Panc1 (cell line): ENCODE measurements at regions not wholly inside any gene's neighbourhood (a gene's known extent, or its start where the extent isn't known, plus 50 kb on each side); places are given as distances from the start of the nearest gene placed in this dataset.

Experiments
- ATAC-seq: fragments of 200-7000 bp; cut with Tn5 transposase; 2 replicates; pipeline ENCODE4 v1.9.1; 2020; ENCODE audit warnings: mild to moderate bottlenecking, moderate library complexity
- BruUV-seq: library from RNA; stranded (reverse); fragments of 400-500 nt; replicated peaks from 2 replicates; lab custom pipeline; 2021; lab: Mats Ljungman, UMichigan
- CTCF ChIA-PET: fragments of 300-600 bp; sonication (Branson Sonifier 250); formaldehyde crosslinking; loops from one replicate; lab custom pipeline; 2022; ENCODE audit warnings: antibody characterized with exemption; lab: Charles Lee
- POLR2A ChIA-PET: fragments of 300-600 bp; sonication (Branson Sonifier 250); formaldehyde crosslinking; loops from one replicate; lab custom pipeline; 2022; ENCODE audit warnings: antibody characterized with exemption; lab: Charles Lee
- DNase-seq: peaks from one replicate; pipeline ENCODE4 v3.0.0-alpha.2; 2010; ENCODE audit warnings: low read depth, low spot score
- H3K27ac ChIP-seq: 2 replicates; pipeline ENCODE4 v1.5.1; 2011; ENCODE audit warnings: mild to moderate bottlenecking, low read length, inconsistent platforms
- H3K27me3 ChIP-seq: fragments of 200-500 bp; sonication (Bioruptor generic); 2 replicates; pipeline ENCODE4 v1.6.0; 2014; ENCODE audit warnings: low read length, inconsistent platforms; ENCODE audit not compliant: control insufficient read depth, insufficient read depth
- H3K36me3 ChIP-seq: fragments of 200-500 bp; sonication (Bioruptor generic); 2 replicates; pipeline ENCODE4 v1.5.1; 2014; ENCODE audit warnings: inconsistent platforms, mild to moderate bottlenecking, low read length, moderate library complexity; ENCODE audit not compliant: control insufficient read depth, insufficient read depth
- H3K4me1 ChIP-seq: 2 replicates; pipeline ENCODE4 v1.5.1; 2011; ENCODE audit warnings: inconsistent platforms, mild to moderate bottlenecking, low read length, moderate library complexity; ENCODE audit not compliant: control insufficient read depth, insufficient read depth
- H3K4me3 ChIP-seq, 2 experiments: 2 replicates each; pipeline ENCODE4 v1.5.1; 2011 to 2012; ENCODE audit warnings: low read depth in 2 of 2, low read length in 2 of 2, mild to moderate bottlenecking in 2 of 2, inconsistent platforms in 1 of 2, moderate library complexity in 1 of 2
- H3K9me3 ChIP-seq: fragments of 200-500 bp; sonication (Bioruptor generic); 2 replicates; pipeline ENCODE4 v1.5.1; 2014; ENCODE audit warnings: low read depth, mild to moderate bottlenecking, inconsistent platforms, low read length, moderate library complexity; ENCODE audit not compliant: control insufficient read depth, insufficient read depth
- POLR2AphosphoS5 ChIP-seq: IDR thresholded peaks from 2 replicates; pipeline ENCODE4 v1.6.1; 2012; ENCODE audit warnings: mild to moderate bottlenecking, low read depth, low read length, moderate library complexity
- SIN3A ChIP-seq: IDR thresholded peaks from 2 replicates; pipeline ENCODE4 v1.6.1; 2012; ENCODE audit warnings: low read depth, mild to moderate bottlenecking, low read length, moderate library complexity, borderline replicate concordance; ENCODE audit not compliant: insufficient read depth
- TCF7L2 ChIP-seq: IDR thresholded peaks from 2 replicates; pipeline ENCODE4 v1.6.1; 2011; ENCODE audit warnings: mild to moderate bottlenecking, low read depth, low read length, inconsistent platforms
- in situ Hi-C: cut with HindIII; loops from 2 replicates; pipeline ENCODE4 v1.10.0; 2016; ENCODE audit warnings: low sequenced_read_pairs, low pct_unique_long_range_greater_than_20kb
- intact Hi-C: fragments of 100-400 bp; cut with micrococcal nuclease; formaldehyde crosslinking; loops from one replicate; pipeline ENCODE4 v1.10.0; 2022; ENCODE audit not compliant: unreplicated experiment
- TF ChIP-seq, protein P1 (sequence below), 2 experiments: IDR thresholded peaks; 2 replicates each; pipeline ENCODE4 v1.6.1; 2011 to 2012; ENCODE audit warnings: low read depth in 2 of 2, control low read depth in 1 of 2, low read length in 1 of 2, mild to moderate bottlenecking in 1 of 2, moderate library complexity in 1 of 2; ENCODE audit not compliant: insufficient read depth in 1 of 2
- TF ChIP-seq, protein P2 (sequence below): fragments of 450-650 bp; IDR thresholded peaks from 2 replicates; pipeline ENCODE4 v1.5.1; 2017; ENCODE audit warnings: mild to moderate bottlenecking

DNA sequence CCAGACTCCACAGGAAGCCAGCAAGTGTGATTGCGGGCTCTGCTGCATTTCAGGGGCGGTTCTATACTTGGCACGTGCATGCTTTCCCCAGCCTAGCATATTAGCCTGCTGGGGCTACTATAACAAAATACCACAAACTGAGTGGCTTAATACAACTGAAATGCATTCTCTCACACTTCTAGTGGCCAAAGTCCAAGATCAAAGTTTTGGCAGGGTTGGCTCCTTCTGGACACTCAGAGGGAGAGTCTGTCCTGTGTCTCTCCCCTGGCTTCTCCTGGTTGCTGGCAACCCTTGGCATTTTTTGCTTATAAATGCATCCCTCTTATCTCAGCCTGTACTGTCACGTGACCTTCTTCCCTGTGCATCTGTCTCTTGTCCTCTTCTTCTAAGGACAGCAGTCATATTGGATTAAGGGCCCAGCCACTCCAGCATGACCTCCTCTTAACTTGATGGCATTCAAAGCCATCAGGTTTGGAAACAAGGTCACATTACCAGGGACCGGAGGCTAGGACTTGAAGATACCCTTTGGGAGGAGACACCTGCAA is 138.7 kb downstream of the RNF152 start:
- Histone ChIP-seq H3K36me3 (no peaks in the 10 kb centered on the region), H3K27ac (no peak overlapping the region), H3K27me3 (no peaks in the 10 kb centered on the region), H3K4me3 (no peak overlapping the region), H3K4me1 (no peaks in the 10 kb centered on the region), H3K9me3 (no peaks in the 10 kb centered on the region)
- TF ChIP-seq SIN3A: no peak
- TF ChIP-seq, protein P1, sequence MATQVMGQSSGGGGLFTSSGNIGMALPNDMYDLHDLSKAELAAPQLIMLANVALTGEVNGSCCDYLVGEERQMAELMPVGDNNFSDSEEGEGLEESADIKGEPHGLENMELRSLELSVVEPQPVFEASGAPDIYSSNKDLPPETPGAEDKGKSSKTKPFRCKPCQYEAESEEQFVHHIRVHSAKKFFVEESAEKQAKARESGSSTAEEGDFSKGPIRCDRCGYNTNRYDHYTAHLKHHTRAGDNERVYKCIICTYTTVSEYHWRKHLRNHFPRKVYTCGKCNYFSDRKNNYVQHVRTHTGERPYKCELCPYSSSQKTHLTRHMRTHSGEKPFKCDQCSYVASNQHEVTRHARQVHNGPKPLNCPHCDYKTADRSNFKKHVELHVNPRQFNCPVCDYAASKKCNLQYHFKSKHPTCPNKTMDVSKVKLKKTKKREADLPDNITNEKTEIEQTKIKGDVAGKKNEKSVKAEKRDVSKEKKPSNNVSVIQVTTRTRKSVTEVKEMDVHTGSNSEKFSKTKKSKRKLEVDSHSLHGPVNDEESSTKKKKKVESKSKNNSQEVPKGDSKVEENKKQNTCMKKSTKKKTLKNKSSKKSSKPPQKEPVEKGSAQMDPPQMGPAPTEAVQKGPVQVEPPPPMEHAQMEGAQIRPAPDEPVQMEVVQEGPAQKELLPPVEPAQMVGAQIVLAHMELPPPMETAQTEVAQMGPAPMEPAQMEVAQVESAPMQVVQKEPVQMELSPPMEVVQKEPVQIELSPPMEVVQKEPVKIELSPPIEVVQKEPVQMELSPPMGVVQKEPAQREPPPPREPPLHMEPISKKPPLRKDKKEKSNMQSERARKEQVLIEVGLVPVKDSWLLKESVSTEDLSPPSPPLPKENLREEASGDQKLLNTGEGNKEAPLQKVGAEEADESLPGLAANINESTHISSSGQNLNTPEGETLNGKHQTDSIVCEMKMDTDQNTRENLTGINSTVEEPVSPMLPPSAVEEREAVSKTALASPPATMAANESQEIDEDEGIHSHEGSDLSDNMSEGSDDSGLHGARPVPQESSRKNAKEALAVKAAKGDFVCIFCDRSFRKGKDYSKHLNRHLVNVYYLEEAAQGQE (IDR thresholded peaks at IDR 0.05; ENCODE audit: insufficient read depth in 1 of 2, low read depth in 2 of 2, low read length in 1 of 2): no peak
- no peak for TF ChIP-seq POLR2AphosphoS5
- TF ChIP-seq TCF7L2: no peak
- TF ChIP-seq, protein P2, sequence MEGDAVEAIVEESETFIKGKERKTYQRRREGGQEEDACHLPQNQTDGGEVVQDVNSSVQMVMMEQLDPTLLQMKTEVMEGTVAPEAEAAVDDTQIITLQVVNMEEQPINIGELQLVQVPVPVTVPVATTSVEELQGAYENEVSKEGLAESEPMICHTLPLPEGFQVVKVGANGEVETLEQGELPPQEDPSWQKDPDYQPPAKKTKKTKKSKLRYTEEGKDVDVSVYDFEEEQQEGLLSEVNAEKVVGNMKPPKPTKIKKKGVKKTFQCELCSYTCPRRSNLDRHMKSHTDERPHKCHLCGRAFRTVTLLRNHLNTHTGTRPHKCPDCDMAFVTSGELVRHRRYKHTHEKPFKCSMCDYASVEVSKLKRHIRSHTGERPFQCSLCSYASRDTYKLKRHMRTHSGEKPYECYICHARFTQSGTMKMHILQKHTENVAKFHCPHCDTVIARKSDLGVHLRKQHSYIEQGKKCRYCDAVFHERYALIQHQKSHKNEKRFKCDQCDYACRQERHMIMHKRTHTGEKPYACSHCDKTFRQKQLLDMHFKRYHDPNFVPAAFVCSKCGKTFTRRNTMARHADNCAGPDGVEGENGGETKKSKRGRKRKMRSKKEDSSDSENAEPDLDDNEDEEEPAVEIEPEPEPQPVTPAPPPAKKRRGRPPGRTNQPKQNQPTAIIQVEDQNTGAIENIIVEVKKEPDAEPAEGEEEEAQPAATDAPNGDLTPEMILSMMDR: no peak
- BruUV-seq: no TSS peak
- ATAC-seq (no peak), DNase-seq (no peak)
- intact Hi-C loops (no loop called here), in situ Hi-C loops (no loop called here)
- ChIA-PET POLR2A (no interaction called here), CTCF (no interaction called here)

DNA sequence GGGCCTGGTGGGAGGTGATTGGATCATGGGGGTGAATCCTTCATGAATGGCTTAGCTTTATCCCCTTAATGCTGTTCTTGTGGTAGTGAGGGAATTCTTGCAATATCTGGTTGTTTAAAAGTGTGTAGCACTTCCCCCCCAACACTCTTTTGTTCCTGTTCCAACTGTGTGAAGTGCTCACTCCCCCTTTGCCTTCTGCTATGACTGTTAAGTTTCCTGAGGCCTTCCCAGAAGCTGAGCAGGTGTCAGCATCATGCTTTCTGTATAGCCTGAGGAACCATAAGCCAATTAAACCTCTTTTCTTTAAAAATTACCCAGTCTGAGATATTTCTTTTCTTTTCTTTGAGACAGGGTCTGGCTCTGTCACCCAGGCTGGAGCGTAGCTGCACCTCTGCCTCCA is 139.4 kb downstream of the RNF152 start:
- ATAC-seq (no peak), DNase-seq (no peak)
- in situ Hi-C loops (no loop called here), intact Hi-C loops (no loop called here)
- Histone ChIP-seq H3K9me3 (no peaks in the 10 kb centered on the region), H3K27ac (no peak overlapping the region), H3K27me3 (no peaks in the 10 kb centered on the region), H3K4me3 (no peak overlapping the region), H3K36me3 (no peaks in the 10 kb centered on the region), H3K4me1 (no peaks in the 10 kb centered on the region)
- CTCF ChIA-PET: no interaction called here
- no TSS peak for BruUV-seq
- POLR2A ChIA-PET: no interaction called here
- TF ChIP-seq TCF7L2 (no peak), SIN3A (no peak), POLR2AphosphoS5 (no peak)
- TF ChIP-seq, protein P1 (IDR thresholded peaks at IDR 0.05; ENCODE audit: insufficient read depth in 1 of 2, low read depth in 2 of 2, low read length in 1 of 2): no peak
- TF ChIP-seq, protein P2: no peak
